HUDEP-2 (cell line): ENCODE measurements at regions not wholly inside any gene's neighbourhood (a gene's known extent, or its start where the extent isn't known, plus 50 kb on each side); places are given as distances from the start of the nearest gene placed in this dataset.
"Not testable (repeated sequence)": the region's sequence is repeated elsewhere in the genome, so short reads cannot be mapped to it uniquely, and the experiment has no call there.

Experiments
- DNase-seq, 76 experiments: peaks; one replicate each; lab custom pipeline; 2025; ENCODE audit not compliant: unreplicated experiment in 76 of 76; lab: John Stamatoyannopoulos, UW

GRCh38 chr15:79492065-79492464, 59.9 kb downstream of the MINAR1 start:
- DNase-seq, result no peak

- DNase-seq, result no peak
Observed at GRCh38 chr15:79494384-79494909, 62.3 kb downstream of the MINAR1 start.

- no peak for DNase-seq
Observed at GRCh38 chr15:79494963-79495755, 63.0 kb downstream of the MINAR1 start.

- DNase-seq, result no peak
Observed at GRCh38 chr15:79495775-79496174, 63.6 kb downstream of the MINAR1 start.

- DNase-seq, result no peak
Observed at GRCh38 chr15:79496838-79497237, 64.7 kb downstream of the MINAR1 start.

GRCh38 chr15:79501086-79501485, 69.0 kb downstream of the MINAR1 start:
- no peak for DNase-seq

- no peak for DNase-seq
Observed at GRCh38 chr15:79505956-79506355, 73.8 kb downstream of the MINAR1 start.

GRCh38 chr15:79512844-79513243, 80.7 kb downstream of the MINAR1 start:
- DNase-seq, result not testable (repeated sequence)

- DNase-seq, result no peak
Observed at GRCh38 chr15:79513417-79513816, 81.3 kb downstream of the MINAR1 start.

GRCh38 chr15:79513940-79514339, 81.8 kb downstream of the MINAR1 start:
- DNase-seq, result no peak

GRCh38 chr15:79515300-79516027, 83.3 kb downstream of the MINAR1 start:
- no peak for DNase-seq

- no peak for DNase-seq
Observed at GRCh38 chr15:79516155-79516554, 84.0 kb downstream of the MINAR1 start.

- DNase-seq, result no peak
Observed at GRCh38 chr15:79516646-79517045, 84.5 kb downstream of the MINAR1 start.

- DNase-seq, result no peak
Observed at GRCh38 chr15:79519628-79520027, 87.5 kb downstream of the MINAR1 start.

GRCh38 chr15:79520654-79521053, 88.5 kb downstream of the MINAR1 start:
- DNase-seq, result no peak

GRCh38 chr15:79522656-79523055, 90.5 kb downstream of the MINAR1 start:
- no peak for DNase-seq

GRCh38 chr15:79523266-79523665, 91.1 kb downstream of the MINAR1 start:
- DNase-seq, result no peak

- DNase-seq, result no peak
Observed at GRCh38 chr15:79524531-79524930, 92.4 kb downstream of the MINAR1 start.

- no peak for DNase-seq
Observed at GRCh38 chr15:79526376-79526775, 94.2 kb downstream of the MINAR1 start.

- DNase-seq, result no peak
Observed at GRCh38 chr15:79527821-79528220, 95.7 kb downstream of the MINAR1 start.

GRCh38 chr15:79529157-79529785, 97.1 kb downstream of the MINAR1 start:
- no peak for DNase-seq
